ENCODE measurements at regions not wholly inside any gene's neighbourhood (a gene's known extent, or its start where the extent isn't known, plus 50 kb on each side); places are given as distances from the start of the nearest gene placed in this dataset.

GRCh38 chr15:46618984-46619383, 984.2 kb downstream of the SQOR start:
- Histone ChIP-seq H3K79me1 (ENCODE audit: low read depth in 1 of 2, low read length in 2 of 2) (no peaks in the 10 kb centered on the region), H3K4me3 (ENCODE audit: insufficient read depth, low read depth, low read length) (no peak overlapping the region), H2BK20ac (ENCODE audit: low read depth, low read length) (no peak overlapping the region), H4K8ac (ENCODE audit: low read depth in 2 of 2, low read length in 2 of 2) (no peak overlapping the region), H2AFZ (replicated peaks; ENCODE audit: low read length, poor library complexity) (no peak overlapping the region), H3K4me2 (ENCODE audit: low read depth, low read length) (no peak overlapping the region), H3K18ac (ENCODE audit: low read depth, low read length) (no peak overlapping the region), H4K20me1 (ENCODE audit: insufficient read depth, low read length) (no peaks in the 10 kb centered on the region), H2AK9ac (replicated peaks; ENCODE audit: low read depth, low read length, poor library complexity) (no peak overlapping the region), H4K91ac (ENCODE audit: insufficient read depth, low read depth, low read length) (no peak overlapping the region), H4K5ac (ENCODE audit: low read depth, low read length) (no peak overlapping the region), H2BK120ac (ENCODE audit: low read depth, low read length) (no peak overlapping the region), H3K9ac (ENCODE audit: low read depth, low read length) (no peak overlapping the region), H3K56ac (ENCODE audit: extremely low read depth, insufficient read depth, low read length) (no peak overlapping the region), H3K4me1 (ENCODE audit: control insufficient read depth, insufficient read depth, low read length) (no peaks in the 10 kb centered on the region), H3K36me3 (ENCODE audit: control insufficient read depth, insufficient read depth, low read length) (no peaks in the 10 kb centered on the region), H3K27me3 (ENCODE audit: control insufficient read depth, insufficient read depth, low read length) (no peaks in the 10 kb centered on the region), H2AK5ac (ENCODE audit: low read depth, low read length) (no peak overlapping the region), H2BK5ac (ENCODE audit: low read depth, low read length, poor library complexity, severe bottlenecking) (no peak overlapping the region), H3K9me1 (ENCODE audit: insufficient read depth, low read length) (no peaks in the 10 kb centered on the region), H2BK15ac (ENCODE audit: low read depth, low read length) (no peak overlapping the region), H3K27ac (ENCODE audit: insufficient read depth, low read length) (no peak overlapping the region), H3K14ac (replicated peaks; ENCODE audit: low read depth, low read length) (no peak overlapping the region), H3K4ac (ENCODE audit: low read depth, low read length) (no peak overlapping the region), H3K9me3 (ENCODE audit: control insufficient read depth, insufficient read depth, low read length) (peaks cover 7% of the 10 kb centered on the region), H3K23ac (ENCODE audit: low read depth, low read length) (no peak overlapping the region)
- dilution Hi-C loops (cut with HindIII; ENCODE audit: low sequenced_read_pairs, unreplicated experiment): no loop called here
- DNase-seq: no peak
- TF ChIP-seq NFE2L2 (IDR thresholded peaks at IDR 0.05; ENCODE audit: low read depth, low read length) (no peak), SMC3 (IDR thresholded peaks at IDR 0.05; ENCODE audit: low read depth, low read length) (no peak), BHLHE40 (IDR thresholded peaks at IDR 0.05; ENCODE audit: low read depth, low read length) (no peak), RAD21 (IDR thresholded peaks at IDR 0.05; ENCODE audit: low read length) (no peak), MXI1 (IDR thresholded peaks at IDR 0.05; ENCODE audit: borderline replicate concordance, low read depth, low read length) (no peak), POLR2A (IDR thresholded peaks at IDR 0.05; ENCODE audit: low read depth, low read length) (no peak)
- TF ChIP-seq, protein P1, sequence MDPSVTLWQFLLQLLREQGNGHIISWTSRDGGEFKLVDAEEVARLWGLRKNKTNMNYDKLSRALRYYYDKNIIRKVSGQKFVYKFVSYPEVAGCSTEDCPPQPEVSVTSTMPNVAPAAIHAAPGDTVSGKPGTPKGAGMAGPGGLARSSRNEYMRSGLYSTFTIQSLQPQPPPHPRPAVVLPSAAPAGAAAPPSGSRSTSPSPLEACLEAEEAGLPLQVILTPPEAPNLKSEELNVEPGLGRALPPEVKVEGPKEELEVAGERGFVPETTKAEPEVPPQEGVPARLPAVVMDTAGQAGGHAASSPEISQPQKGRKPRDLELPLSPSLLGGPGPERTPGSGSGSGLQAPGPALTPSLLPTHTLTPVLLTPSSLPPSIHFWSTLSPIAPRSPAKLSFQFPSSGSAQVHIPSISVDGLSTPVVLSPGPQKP (IDR thresholded peaks at IDR 0.05; ENCODE audit: borderline replicate concordance, low read depth, low read length): no peak
- in situ Hi-C loops (cut with MboI; ENCODE audit: low sequenced_read_pairs): no loop called here
- CTCF ChIA-PET: no interaction called here
- ATAC-seq (ENCODE audit: low read depth): no peak
- no CpG with 5 or more reads among the region's 2 CpGs for WGBS, 2 experiments (ENCODE audit: extremely low coverage in 2 of 2, insufficient read length in 1 of 2)
- POLR2A ChIA-PET (ENCODE audit: unreplicated experiment): no interaction called here
- BruUV-seq (replicated peaks): no TSS peak
- intact Hi-C loops (cut with micrococcal nuclease): no loop called here

Data from IMR-90 (cell line).